ENCODE measurements at regions not wholly inside any gene's neighbourhood (a gene's known extent, or its start where the extent isn't known, plus 50 kb on each side); places are given as distances from the start of the nearest gene placed in this dataset.

DNA sequence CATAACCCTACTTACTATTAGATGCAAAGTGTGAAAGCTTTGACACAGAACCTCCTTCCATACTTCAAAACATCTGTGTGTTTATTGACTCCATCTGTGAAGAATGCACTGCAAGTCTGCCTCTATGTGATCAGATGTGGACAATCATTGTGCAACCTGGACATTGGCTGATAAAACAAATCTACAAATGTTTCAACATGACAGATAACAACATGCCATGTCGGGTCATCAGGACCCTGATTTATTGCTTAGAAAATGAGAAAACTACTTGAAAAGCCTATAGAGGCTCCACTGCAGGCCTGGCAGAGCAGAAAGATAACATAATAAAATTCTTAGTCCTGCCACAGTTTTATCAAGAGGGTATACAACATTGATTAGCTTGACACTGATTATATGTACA is 1286.4 kb downstream of the GRIK2 start:
- Histone ChIP-seq H3F3A (ENCODE audit: insufficient read depth, low read length) (no peaks in the 10 kb centered on the region), H3K4me3 (ENCODE audit: low read depth, low read length, poor library complexity, severe bottlenecking) (no peak overlapping the region), H3K9ac (ENCODE audit: low read length) (no peak overlapping the region), H2AFZ (ENCODE audit: low read length) (no peak overlapping the region), H3K9me2 (ENCODE audit: low read depth, low read length) (no peaks in the 10 kb centered on the region), H3K27ac (ENCODE audit: low read depth, low read length, poor library complexity, severe bottlenecking) (no peak overlapping the region), H3K9me3 (ENCODE audit: low read length) (no peaks in the 10 kb centered on the region), H3K27me3 (ENCODE audit: insufficient read depth, low read length) (no peaks in the 10 kb centered on the region), H3K79me2 (ENCODE audit: insufficient read depth, low read length) (no peaks in the 10 kb centered on the region), H4K20me1 (ENCODE audit: insufficient read depth, low read length) (no peaks in the 10 kb centered on the region), H3K4me2 (ENCODE audit: low read length) (no peak overlapping the region), H3K4me1 (ENCODE audit: insufficient read depth, low read length, severe bottlenecking) (no peaks in the 10 kb centered on the region), H3K36me3 (ENCODE audit: insufficient read depth, low read length) (no peaks in the 10 kb centered on the region)
- no peak for TF ChIP-seq EZH2 (IDR thresholded peaks at IDR 0.05; ENCODE audit: borderline replicate concordance, low read length)
- TF ChIP-seq, protein P1, sequence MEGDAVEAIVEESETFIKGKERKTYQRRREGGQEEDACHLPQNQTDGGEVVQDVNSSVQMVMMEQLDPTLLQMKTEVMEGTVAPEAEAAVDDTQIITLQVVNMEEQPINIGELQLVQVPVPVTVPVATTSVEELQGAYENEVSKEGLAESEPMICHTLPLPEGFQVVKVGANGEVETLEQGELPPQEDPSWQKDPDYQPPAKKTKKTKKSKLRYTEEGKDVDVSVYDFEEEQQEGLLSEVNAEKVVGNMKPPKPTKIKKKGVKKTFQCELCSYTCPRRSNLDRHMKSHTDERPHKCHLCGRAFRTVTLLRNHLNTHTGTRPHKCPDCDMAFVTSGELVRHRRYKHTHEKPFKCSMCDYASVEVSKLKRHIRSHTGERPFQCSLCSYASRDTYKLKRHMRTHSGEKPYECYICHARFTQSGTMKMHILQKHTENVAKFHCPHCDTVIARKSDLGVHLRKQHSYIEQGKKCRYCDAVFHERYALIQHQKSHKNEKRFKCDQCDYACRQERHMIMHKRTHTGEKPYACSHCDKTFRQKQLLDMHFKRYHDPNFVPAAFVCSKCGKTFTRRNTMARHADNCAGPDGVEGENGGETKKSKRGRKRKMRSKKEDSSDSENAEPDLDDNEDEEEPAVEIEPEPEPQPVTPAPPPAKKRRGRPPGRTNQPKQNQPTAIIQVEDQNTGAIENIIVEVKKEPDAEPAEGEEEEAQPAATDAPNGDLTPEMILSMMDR (IDR thresholded peaks at IDR 0.05; ENCODE audit: low read length), result no peak

DNA sequence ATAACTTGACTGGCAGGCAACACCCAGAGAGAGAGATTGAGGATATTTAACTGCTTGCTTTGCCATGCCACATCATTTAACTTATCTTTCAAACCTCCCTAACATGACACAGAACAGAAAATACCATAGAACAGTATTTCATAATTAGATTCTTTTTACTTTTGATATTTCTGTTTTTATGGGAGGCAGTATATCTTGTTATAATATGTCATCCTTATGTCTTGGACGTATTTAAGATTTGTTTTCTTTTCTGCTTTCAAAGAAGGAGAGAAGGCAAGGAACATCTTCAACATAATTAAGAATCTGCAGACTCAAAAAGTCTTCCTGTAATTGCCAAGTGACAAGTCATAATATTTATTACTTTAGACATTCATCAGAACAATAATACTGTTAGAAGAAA is 1283.7 kb downstream of the GRIK2 start:
- Histone ChIP-seq H3K36me3 (ENCODE audit: insufficient read depth, low read length) (no peaks in the 10 kb centered on the region), H3F3A (ENCODE audit: insufficient read depth, low read length) (no peaks in the 10 kb centered on the region), H3K79me2 (ENCODE audit: insufficient read depth, low read length) (no peaks in the 10 kb centered on the region), H3K9me2 (ENCODE audit: low read depth, low read length) (no peaks in the 10 kb centered on the region), H3K27ac (ENCODE audit: low read depth, low read length, poor library complexity, severe bottlenecking) (no peak overlapping the region), H3K27me3 (ENCODE audit: insufficient read depth, low read length) (no peaks in the 10 kb centered on the region), H3K4me2 (ENCODE audit: low read length) (no peak overlapping the region), H3K9me3 (ENCODE audit: low read length) (no peaks in the 10 kb centered on the region), H3K9ac (ENCODE audit: low read length) (no peak overlapping the region), H2AFZ (ENCODE audit: low read length) (no peak overlapping the region), H4K20me1 (ENCODE audit: insufficient read depth, low read length) (no peaks in the 10 kb centered on the region), H3K4me3 (ENCODE audit: low read depth, low read length, poor library complexity, severe bottlenecking) (no peak overlapping the region), H3K4me1 (ENCODE audit: insufficient read depth, low read length, severe bottlenecking) (no peaks in the 10 kb centered on the region)
- TF ChIP-seq, protein P1 (IDR thresholded peaks at IDR 0.05; ENCODE audit: low read length), result no peak
- no peak for TF ChIP-seq EZH2 (IDR thresholded peaks at IDR 0.05; ENCODE audit: borderline replicate concordance, low read length)

GRCh38 chr6:102670735-102671134 is 1277.2 kb downstream of the GRIK2 start:
- no peaks in the 10 kb centered on the region for H3K4me1 ChIP-seq (ENCODE audit: insufficient read depth, low read length, severe bottlenecking)
- no peak for TF ChIP-seq EZH2 (IDR thresholded peaks at IDR 0.05; ENCODE audit: borderline replicate concordance, low read length)
- TF ChIP-seq, protein P1 (IDR thresholded peaks at IDR 0.05; ENCODE audit: low read length), result no peak
- no peaks in the 10 kb centered on the region for H3K79me2 ChIP-seq (ENCODE audit: insufficient read depth, low read length)
- no peaks in the 10 kb centered on the region for H3K27me3 ChIP-seq (ENCODE audit: insufficient read depth, low read length)
- H3K9me3 ChIP-seq (ENCODE audit: low read length), result no peaks in the 10 kb centered on the region
- 0 out of 2 replicates have a peak, but pooled peaks cover 3% of the 10 kb centered on the region for H3F3A ChIP-seq (ENCODE audit: insufficient read depth, low read length)
- no peaks in the 10 kb centered on the region for H3K9me2 ChIP-seq (ENCODE audit: low read depth, low read length)
- no peak overlapping the region for H3K4me2 ChIP-seq (ENCODE audit: low read length)
- no peaks in the 10 kb centered on the region for H4K20me1 ChIP-seq (ENCODE audit: insufficient read depth, low read length)
- no peaks in the 10 kb centered on the region for H3K36me3 ChIP-seq (ENCODE audit: insufficient read depth, low read length)
- no peak overlapping the region for H2AFZ ChIP-seq (ENCODE audit: low read length)
- no peak overlapping the region for H3K4me3 ChIP-seq (ENCODE audit: low read depth, low read length, poor library complexity, severe bottlenecking)
- H3K27ac ChIP-seq (ENCODE audit: low read depth, low read length, poor library complexity, severe bottlenecking), result no peak overlapping the region
- no peak overlapping the region for H3K9ac ChIP-seq (ENCODE audit: low read length)

All from OCI-LY1 (cell line).